GM12878 (cell line): ENCODE measurements at regions not wholly inside any gene's neighbourhood (a gene's known extent, or its start where the extent isn't known, plus 50 kb on each side); places are given as distances from the start of the nearest gene placed in this dataset.

ENCODE experiments used
- ATAC-seq: fragments of 200-7000 bp; cut with Tn5 transposase; 3 replicates; pipeline ENCODE4 v1.9.1; 2020; ENCODE audit warnings: mild to moderate bottlenecking, moderate library complexity
- BruUV-seq: library from RNA; stranded (reverse); fragments of 400-500 nt; replicated peaks from 2 replicates; lab custom pipeline; 2021; lab: Mats Ljungman, UMichigan
- CTCF ChIA-PET: fragments of 300-600 bp; sonication (Branson Sonifier 250); formaldehyde crosslinking; extraction: SDS; loops from one replicate; lab custom pipeline; 2021; ENCODE audit warnings: inconsistent platforms; lab: Yijun Ruan, JAX
- POLR2A ChIA-PET: fragments of 350-600 bp; formaldehyde crosslinking; extraction: SDS; loops from one replicate; lab custom pipeline; 2021; ENCODE audit warnings: inconsistent platforms; lab: Charles Lee
- RAD21 ChIA-PET: fragments of 300-600 bp; sonication (Branson Sonifier 250); formaldehyde crosslinking; loops from one replicate; lab custom pipeline; 2023; ENCODE audit warnings: antibody characterized with exemption; ENCODE audit not compliant: unreplicated experiment; lab: Charles Lee
- SMC1A ChIA-PET: fragments of 300-600 bp; sonication (Branson Sonifier 250); formaldehyde crosslinking; loops from one replicate; lab custom pipeline; 2023; ENCODE audit not compliant: unreplicated experiment, uncharacterized antibody; lab: Charles Lee
- DNase-seq: peaks from one replicate; pipeline ENCODE4 v3.0.0-alpha.2; 2011; ENCODE audit warnings: low read depth, low spot score
- FAIRE-seq: peaks from 3 replicates; lab custom pipeline; 2011; peaks lifted over from hg19 to GRCh38; lab: Jason Lieb, UNC
- H2AFZ ChIP-seq: 2 replicates; pipeline ENCODE4 v1.6.0; 2011; ENCODE audit warnings: low read depth, low read length, control low read depth; ENCODE audit not compliant: control insufficient read depth
- H3K27ac ChIP-seq: 2 replicates; pipeline ENCODE4 v1.5.1; 2011; ENCODE audit warnings: control low read depth; ENCODE audit not compliant: control insufficient read depth, insufficient read depth
- H3K27me3 ChIP-seq, 2 experiments: replicated peaks in 1 of 2; 2 replicates each; pipeline versions ENCODE4 v1.6.0 to v1.6.1; 2011; ENCODE audit warnings: low read length in 1 of 2; ENCODE audit not compliant: control insufficient read depth in 2 of 2, insufficient read depth in 2 of 2
- H3K36me3 ChIP-seq, 2 experiments: 2 replicates each; pipeline ENCODE4 v1.5.1; 2011; ENCODE audit warnings: low read length in 1 of 2; ENCODE audit not compliant: control insufficient read depth in 2 of 2, insufficient read depth in 2 of 2
- H3K4me1 ChIP-seq: 2 replicates; pipeline ENCODE4 v1.6.1; 2011; ENCODE audit warnings: mild to moderate bottlenecking, low read length, moderate library complexity, mixed read lengths; ENCODE audit not compliant: control insufficient read depth, insufficient read depth
- H3K4me2 ChIP-seq: 2 replicates; pipeline ENCODE4 v1.6.0; 2011; ENCODE audit warnings: control low read depth; ENCODE audit not compliant: control insufficient read depth, insufficient read depth
- H3K4me3 ChIP-seq: fragments of 200-600 bp; sonication (generic); 2 replicates; pipeline ENCODE4 v1.5.1; 2016
- H3K79me2 ChIP-seq: 2 replicates; pipeline ENCODE4 v1.6.0; 2011; ENCODE audit warnings: low read length; ENCODE audit not compliant: control insufficient read depth, insufficient read depth
- H3K9ac ChIP-seq: 2 replicates; pipeline ENCODE4 v1.8.0; 2011; ENCODE audit warnings: low read length, control low read depth, mixed read lengths; ENCODE audit not compliant: control insufficient read depth, insufficient read depth
- H3K9me3 ChIP-seq: replicated peaks from 3 replicates; pipeline ENCODE4 v1.5.1; 2011; ENCODE audit warnings: mild to moderate bottlenecking, low read length; ENCODE audit not compliant: control insufficient read depth, insufficient read depth
- H4K20me1 ChIP-seq: 2 replicates; pipeline ENCODE4 v1.6.0; 2011; ENCODE audit not compliant: control insufficient read depth, insufficient read depth
- BCL11A ChIP-seq: IDR thresholded peaks from 2 replicates; pipeline ENCODE4 v1.6.1; 2011; ENCODE audit warnings: low read depth, low read length
- CBX5 ChIP-seq: sonication (generic); IDR thresholded peaks from 2 replicates; pipeline ENCODE4 v1.6.1; 2016; ENCODE audit warnings: low read depth, moderate library complexity, mild to moderate bottlenecking, inconsistent platforms
- EGR1 ChIP-seq, 2 experiments: IDR thresholded peaks; 1 replicate in 1 of 2; 2 replicates in 1 of 2; pipeline ENCODE4 v1.6.1; 2011 to 2012; ENCODE audit warnings: low read depth in 2 of 2, low read length in 2 of 2, borderline replicate concordance in 1 of 2, mild to moderate bottlenecking in 1 of 2, moderate library complexity in 1 of 2
- JUND ChIP-seq: IDR thresholded peaks from 2 replicates; pipeline ENCODE4 v1.6.1; 2012; ENCODE audit warnings: low read depth, mild to moderate bottlenecking, low read length, improper control_type of control experiment, moderate library complexity
- LARP7 ChIP-seq: fragments of 450-650 bp; IDR thresholded peaks from 2 replicates; pipeline ENCODE4 v1.6.1; 2017; ENCODE audit warnings: mild to moderate bottlenecking
- SP1 ChIP-seq: IDR thresholded peaks from one replicate; pipeline ENCODE4 v1.6.1; 2011; ENCODE audit warnings: low read depth, low read length
- ZZZ3 ChIP-seq: IDR thresholded peaks from 2 replicates; pipeline ENCODE4 v1.6.1; 2011; ENCODE audit warnings: low read depth; ENCODE audit not compliant: control insufficient read depth, insufficient read length
- WGBS: methylation state at CpG from one replicate; pipeline ENCODE4 v1.1.6; 2016; ENCODE audit warnings: low lambda C conversion rate; ENCODE audit not compliant: insufficient replicate concordance, insufficient coverage; ENCODE audit errors: missing lambda C conversion rate; 5-methylcytosine and 5-hydroxymethylcytosine counted together
- in situ Hi-C: fragments of 300-500 bp; cut with MboI; formaldehyde crosslinking; loops from 9 replicates; pipeline ENCODE4 v1.14.3; 2018; ENCODE audit warnings: mixed read lengths
- intact Hi-C: fragments of 100-400 bp; cut with micrococcal nuclease; formaldehyde crosslinking; loops from one replicate; pipeline ENCODE4 v1.14.2; 2022; ENCODE audit not compliant: unreplicated experiment
- TF ChIP-seq, protein P1 (sequence below): fragments of 450-650 bp; formaldehyde crosslinking; IDR thresholded peaks from 2 replicates; pipeline ENCODE4 v1.4.0; 2022; ENCODE audit warnings: mild to moderate bottlenecking, moderate library complexity
- TF ChIP-seq, protein P2 (sequence below): IDR thresholded peaks from 2 replicates; pipeline ENCODE4 v1.6.1; 2012; ENCODE audit warnings: low read length, inconsistent platforms
- TF ChIP-seq, protein P3 (sequence below): fragments of 450-650 bp; IDR thresholded peaks from 2 replicates; pipeline ENCODE4 v1.6.1; 2017; ENCODE audit warnings: mild to moderate bottlenecking

DNA sequence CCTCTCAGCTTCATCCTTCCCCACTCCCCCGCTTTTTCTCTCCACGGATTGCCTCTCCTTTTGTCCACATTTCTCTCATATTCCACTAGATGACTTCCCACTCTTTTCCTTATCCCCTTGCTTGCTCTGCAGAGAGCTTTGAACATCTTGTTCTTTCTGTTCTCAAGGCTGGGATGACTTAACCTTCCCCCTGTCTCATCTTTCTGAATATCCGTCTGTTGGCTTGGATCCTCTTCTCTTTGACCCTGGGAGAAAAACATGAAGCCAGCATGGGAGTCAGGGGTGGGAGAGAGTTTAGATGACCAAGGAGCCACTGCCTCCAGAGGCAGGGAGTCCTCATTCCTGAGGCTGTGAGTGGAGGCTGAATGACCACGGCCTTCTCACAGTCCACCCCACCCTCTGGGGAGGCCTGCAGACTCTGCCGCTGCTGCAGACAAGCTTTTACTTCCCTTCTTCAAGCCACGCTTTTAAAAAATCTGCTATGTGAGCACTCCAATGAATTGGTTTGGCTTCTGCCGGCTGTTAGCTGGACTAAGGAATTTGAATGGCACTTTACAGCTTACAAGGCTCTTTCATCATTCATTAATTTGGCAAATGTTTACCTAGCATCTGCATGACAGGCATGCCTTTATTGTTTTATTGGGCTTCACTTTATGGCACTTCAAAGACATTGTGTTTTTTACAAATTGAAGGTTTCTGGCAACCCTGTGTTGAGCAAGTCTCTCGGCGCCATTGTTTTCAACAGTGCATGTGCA is 111.6 kb upstream of the SLC6A6 start (continued):
- TF ChIP-seq, protein P1, sequence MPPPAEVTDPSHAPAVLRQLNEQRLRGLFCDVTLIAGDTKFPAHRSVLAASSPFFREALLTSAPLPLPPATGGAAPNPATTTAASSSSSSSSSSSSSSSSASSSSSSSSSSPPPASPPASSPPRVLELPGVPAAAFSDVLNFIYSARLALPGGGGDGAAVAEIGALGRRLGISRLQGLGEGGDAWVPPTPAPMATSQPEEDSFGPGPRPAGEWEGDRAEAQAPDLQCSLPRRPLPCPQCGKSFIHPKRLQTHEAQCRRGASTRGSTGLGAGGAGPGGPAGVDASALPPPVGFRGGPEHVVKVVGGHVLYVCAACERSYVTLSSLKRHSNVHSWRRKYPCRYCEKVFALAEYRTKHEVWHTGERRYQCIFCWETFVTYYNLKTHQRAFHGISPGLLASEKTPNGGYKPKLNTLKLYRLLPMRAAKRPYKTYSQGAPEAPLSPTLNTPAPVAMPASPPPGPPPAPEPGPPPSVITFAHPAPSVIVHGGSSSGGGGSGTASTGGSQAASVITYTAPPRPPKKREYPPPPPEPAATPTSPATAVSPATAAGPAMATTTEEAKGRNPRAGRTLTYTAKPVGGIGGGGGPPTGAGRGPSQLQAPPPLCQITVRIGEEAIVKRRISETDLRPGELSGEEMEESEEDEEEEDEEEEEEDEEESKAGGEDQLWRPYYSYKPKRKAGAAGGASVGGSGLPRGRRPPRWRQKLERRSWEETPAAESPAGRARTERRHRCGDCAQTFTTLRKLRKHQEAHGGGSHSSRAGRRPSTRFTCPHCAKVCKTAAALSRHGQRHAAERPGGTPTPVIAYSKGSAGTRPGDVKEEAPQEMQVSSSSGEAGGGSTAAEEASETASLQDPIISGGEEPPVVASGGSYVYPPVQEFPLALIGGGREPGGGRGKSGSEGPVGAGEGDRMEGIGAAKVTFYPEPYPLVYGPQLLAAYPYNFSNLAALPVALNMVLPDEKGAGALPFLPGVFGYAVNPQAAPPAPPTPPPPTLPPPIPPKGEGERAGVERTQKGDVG (CRISPR knock-in tag): no peak
- TF ChIP-seq, protein P2, sequence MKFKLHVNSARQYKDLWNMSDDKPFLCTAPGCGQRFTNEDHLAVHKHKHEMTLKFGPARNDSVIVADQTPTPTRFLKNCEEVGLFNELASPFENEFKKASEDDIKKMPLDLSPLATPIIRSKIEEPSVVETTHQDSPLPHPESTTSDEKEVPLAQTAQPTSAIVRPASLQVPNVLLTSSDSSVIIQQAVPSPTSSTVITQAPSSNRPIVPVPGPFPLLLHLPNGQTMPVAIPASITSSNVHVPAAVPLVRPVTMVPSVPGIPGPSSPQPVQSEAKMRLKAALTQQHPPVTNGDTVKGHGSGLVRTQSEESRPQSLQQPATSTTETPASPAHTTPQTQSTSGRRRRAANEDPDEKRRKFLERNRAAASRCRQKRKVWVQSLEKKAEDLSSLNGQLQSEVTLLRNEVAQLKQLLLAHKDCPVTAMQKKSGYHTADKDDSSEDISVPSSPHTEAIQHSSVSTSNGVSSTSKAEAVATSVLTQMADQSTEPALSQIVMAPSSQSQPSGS: no peak
- no peak for TF ChIP-seq LARP7
- TF ChIP-seq BCL11A: no peak
- TF ChIP-seq ZZZ3: no peak
- no peak for TF ChIP-seq EGR1 (IDR thresholded peaks at IDR 0.05; ENCODE audit: borderline replicate concordance in 1 of 2, low read depth in 2 of 2, low read length in 2 of 2)

DNA sequence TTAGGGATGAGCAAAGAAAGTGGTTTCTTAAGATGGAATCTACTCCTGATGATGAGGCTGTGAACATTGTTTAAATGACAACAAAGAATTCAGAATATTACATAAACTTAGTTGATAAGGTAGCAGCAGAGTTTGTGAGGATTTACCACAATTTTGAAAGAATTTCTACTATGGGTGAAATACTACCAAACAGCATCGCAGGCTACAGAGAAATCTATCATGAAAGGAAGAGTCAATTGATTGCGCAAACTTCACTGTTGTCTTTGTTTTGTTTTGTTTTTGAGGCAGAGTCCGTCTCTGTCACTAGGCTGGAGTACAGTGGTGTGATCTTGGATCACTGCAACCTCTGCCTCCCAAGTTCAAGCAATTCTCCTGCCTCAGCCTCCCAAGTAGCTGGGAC is 107.4 kb upstream of the SLC6A6 start:
- Histone ChIP-seq H3K9me3 (no peaks in the 10 kb centered on the region), H3K27ac (no peak overlapping the region), H3K4me3 (no peak overlapping the region), H3K4me2 (no peak overlapping the region), H4K20me1 (no peaks in the 10 kb centered on the region), H2AFZ (no peak overlapping the region), H3K27me3 (no peaks in the 10 kb centered on the region; a peak in 2 of 4 replicates), H3K4me1 (peaks cover 12% of the 10 kb centered on the region), H3K79me2 (no peaks in the 10 kb centered on the region), H3K36me3 (no peaks in the 10 kb centered on the region), H3K9ac (no peak overlapping the region)
- ChIA-PET SMC1A (no interaction called here), CTCF (no interaction called here), POLR2A (no interaction called here), RAD21 (no interaction called here)
- WGBS: 69% methylated on average over 3 of the region's 3 CpGs
- DNase-seq (no peak), FAIRE-seq (no peak), ATAC-seq (no peak)
- BruUV-seq: no TSS peak
- in situ Hi-C loops (no loop called here), intact Hi-C loops (no loop called here)
- TF ChIP-seq, protein P3, sequence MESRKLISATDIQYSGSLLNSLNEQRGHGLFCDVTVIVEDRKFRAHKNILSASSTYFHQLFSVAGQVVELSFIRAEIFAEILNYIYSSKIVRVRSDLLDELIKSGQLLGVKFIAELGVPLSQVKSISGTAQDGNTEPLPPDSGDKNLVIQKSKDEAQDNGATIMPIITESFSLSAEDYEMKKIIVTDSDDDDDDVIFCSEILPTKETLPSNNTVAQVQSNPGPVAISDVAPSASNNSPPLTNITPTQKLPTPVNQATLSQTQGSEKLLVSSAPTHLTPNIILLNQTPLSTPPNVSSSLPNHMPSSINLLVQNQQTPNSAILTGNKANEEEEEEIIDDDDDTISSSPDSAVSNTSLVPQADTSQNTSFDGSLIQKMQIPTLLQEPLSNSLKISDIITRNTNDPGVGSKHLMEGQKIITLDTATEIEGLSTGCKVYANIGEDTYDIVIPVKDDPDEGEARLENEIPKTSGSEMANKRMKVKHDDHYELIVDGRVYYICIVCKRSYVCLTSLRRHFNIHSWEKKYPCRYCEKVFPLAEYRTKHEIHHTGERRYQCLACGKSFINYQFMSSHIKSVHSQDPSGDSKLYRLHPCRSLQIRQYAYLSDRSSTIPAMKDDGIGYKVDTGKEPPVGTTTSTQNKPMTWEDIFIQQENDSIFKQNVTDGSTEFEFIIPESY: no peak
- TF ChIP-seq SP1 (no peak), CBX5 (no peak), JUND (no peak)
